NCI-H1694 (cell line): ENCODE measurements at regions not wholly inside any gene's neighbourhood (a gene's known extent, or its start where the extent isn't known, plus 50 kb on each side); places are given as distances from the start of the nearest gene placed in this dataset.
"Not testable (repeated sequence)": the region's sequence is repeated elsewhere in the genome, so short reads cannot be mapped to it uniquely, and the experiment has no call there.

Source experiments
- DNase-seq: peaks from one replicate; lab custom pipeline; 2025; lab: John Stamatoyannopoulos, UW

- peak; percentile 16 for DNase-seq
Measured at GRCh38 chr2:207409517-207409916, 120.2 kb upstream of the CREB1 start.

- DNase-seq: no peak
Measured at GRCh38 chr2:207412787-207413310, 116.9 kb upstream of the CREB1 start.

GRCh38 chr2:207413376-207413907, 116.3 kb upstream of the CREB1 start:
- DNase-seq: no peak

GRCh38 chr2:207416111-207416510, 113.7 kb upstream of the CREB1 start:
- DNase-seq: no peak

- no peak for DNase-seq
Measured at GRCh38 chr2:207416900-207417299, 112.9 kb upstream of the CREB1 start.

- no peak for DNase-seq
Measured at GRCh38 chr2:207417301-207417718, 112.5 kb upstream of the CREB1 start.

- DNase-seq: no peak
Measured at GRCh38 chr2:207418419-207418818, 111.3 kb upstream of the CREB1 start.

- no peak for DNase-seq
Measured at GRCh38 chr2:207419331-207419730, 110.4 kb upstream of the CREB1 start.

GRCh38 chr2:207421671-207422070, 108.1 kb upstream of the CREB1 start:
- no peak for DNase-seq

GRCh38 chr2:207422380-207422779, 107.4 kb upstream of the CREB1 start:
- no peak for DNase-seq

- no peak for DNase-seq
Measured at GRCh38 chr2:207423886-207424285, 105.9 kb upstream of the CREB1 start.

GRCh38 chr2:207427986-207428385, 101.8 kb upstream of the CREB1 start:
- DNase-seq: no peak

GRCh38 chr2:207428573-207428972, 101.2 kb upstream of the CREB1 start:
- DNase-seq: no peak

- DNase-seq: no peak
Measured at GRCh38 chr2:207432453-207432852, 97.3 kb upstream of the CREB1 start.

GRCh38 chr2:207434306-207434705, 95.5 kb upstream of the CREB1 start:
- DNase-seq: no peak

- DNase-seq: no peak
Measured at GRCh38 chr2:207434899-207435465, 94.8 kb upstream of the CREB1 start.

- no peak for DNase-seq
Measured at GRCh38 chr2:207437136-207437523, 92.6 kb upstream of the CREB1 start.

- DNase-seq: peak; percentile 46
Measured at GRCh38 chr2:207437524-207438143, 92.1 kb upstream of the CREB1 start.

GRCh38 chr2:207438414-207439126, 91.2 kb upstream of the CREB1 start:
- no peak for DNase-seq

GRCh38 chr2:207439881-207440280, 89.9 kb upstream of the CREB1 start:
- DNase-seq: not testable (repeated sequence)

GRCh38 chr2:207444756-207445155, 85.0 kb upstream of the CREB1 start:
- no peak for DNase-seq

GRCh38 chr2:207446653-207447052, 83.1 kb upstream of the CREB1 start:
- DNase-seq: no peak

- no peak for DNase-seq
Measured at GRCh38 chr2:207448006-207448405, 81.8 kb upstream of the CREB1 start.
